ENCODE measurements at regions not wholly inside any gene's neighbourhood (a gene's known extent, or its start where the extent isn't known, plus 50 kb on each side); places are given as distances from the start of the nearest gene placed in this dataset.
"Not testable (repeated sequence)": the region's sequence is repeated elsewhere in the genome, so short reads cannot be mapped to it uniquely, and the experiment has no call there.

DNA sequence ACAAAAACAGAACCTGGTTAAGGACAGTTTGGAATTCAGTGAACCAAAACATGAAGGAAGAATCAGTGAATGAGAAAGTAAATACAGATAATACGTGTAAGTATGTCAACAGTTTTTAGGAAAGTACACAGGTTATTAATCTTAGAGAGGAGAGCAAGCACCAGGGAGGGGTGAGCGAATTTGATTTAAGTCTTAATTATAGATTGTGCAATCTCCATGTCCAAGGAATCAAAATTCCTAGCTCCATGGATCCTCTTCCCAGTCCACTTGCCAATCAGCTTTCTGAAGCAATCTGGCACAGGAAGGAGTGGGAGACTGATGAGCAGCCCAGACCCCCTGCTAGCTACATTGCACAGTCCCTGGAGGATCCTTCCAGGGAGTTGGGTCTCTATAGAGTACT is 346.4 kb downstream of the SETD4 start:
- H3K36me3 ChIP-seq, result no peaks in the 10 kb centered on the region
- no peaks in the 10 kb centered on the region for H3K27me3 ChIP-seq
- ATAC-seq, result no peak
- no peaks in the 10 kb centered on the region for H3K4me1 ChIP-seq
- intact Hi-C loops (cut with DNase I), result no loop called here
- 74 to 88% (median 83%) methylated on average over 2 of the region's 2 CpGs for WGBS, 4 donors
- no peaks in the 10 kb centered on the region for H3K9me3 ChIP-seq
- H3K4me3 ChIP-seq, result no peak overlapping the region
- DNase-seq, result no peak
- TF ChIP-seq, protein P1, sequence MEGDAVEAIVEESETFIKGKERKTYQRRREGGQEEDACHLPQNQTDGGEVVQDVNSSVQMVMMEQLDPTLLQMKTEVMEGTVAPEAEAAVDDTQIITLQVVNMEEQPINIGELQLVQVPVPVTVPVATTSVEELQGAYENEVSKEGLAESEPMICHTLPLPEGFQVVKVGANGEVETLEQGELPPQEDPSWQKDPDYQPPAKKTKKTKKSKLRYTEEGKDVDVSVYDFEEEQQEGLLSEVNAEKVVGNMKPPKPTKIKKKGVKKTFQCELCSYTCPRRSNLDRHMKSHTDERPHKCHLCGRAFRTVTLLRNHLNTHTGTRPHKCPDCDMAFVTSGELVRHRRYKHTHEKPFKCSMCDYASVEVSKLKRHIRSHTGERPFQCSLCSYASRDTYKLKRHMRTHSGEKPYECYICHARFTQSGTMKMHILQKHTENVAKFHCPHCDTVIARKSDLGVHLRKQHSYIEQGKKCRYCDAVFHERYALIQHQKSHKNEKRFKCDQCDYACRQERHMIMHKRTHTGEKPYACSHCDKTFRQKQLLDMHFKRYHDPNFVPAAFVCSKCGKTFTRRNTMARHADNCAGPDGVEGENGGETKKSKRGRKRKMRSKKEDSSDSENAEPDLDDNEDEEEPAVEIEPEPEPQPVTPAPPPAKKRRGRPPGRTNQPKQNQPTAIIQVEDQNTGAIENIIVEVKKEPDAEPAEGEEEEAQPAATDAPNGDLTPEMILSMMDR (IDR thresholded peaks at IDR 0.05), result no peak
- TF ChIP-seq POLR2A (IDR thresholded peaks at IDR 0.05), result no peak
- H3K27ac ChIP-seq, result no peak overlapping the region

- DNase-seq, result no peak
- no peaks in the 10 kb centered on the region for H3K4me1 ChIP-seq
- peaks cover 0 to 7% (median 0%) of the 10 kb centered on the region in 9 donors for H3K27me3 ChIP-seq
- H3K36me3 ChIP-seq, result no peaks in the 10 kb centered on the region
- ATAC-seq, result no peak
- no peak overlapping the region for H3K4me3 ChIP-seq
- H3K27ac ChIP-seq, result no peak overlapping the region
- 79 to 96% (median 81%) methylated on average over 2 of the region's 2 CpGs for WGBS, 4 donors
- TF ChIP-seq, protein P1 (IDR thresholded peaks at IDR 0.05), result no peak
- TF ChIP-seq POLR2A (IDR thresholded peaks at IDR 0.05), result no peak
- H3K9me3 ChIP-seq, result no peaks in the 10 kb centered on the region
- intact Hi-C loops (cut with DNase I), result no loop called here
Observed at GRCh38 chr21:35711661-35712060, 348.7 kb downstream of the SETD4 start.

DNA sequence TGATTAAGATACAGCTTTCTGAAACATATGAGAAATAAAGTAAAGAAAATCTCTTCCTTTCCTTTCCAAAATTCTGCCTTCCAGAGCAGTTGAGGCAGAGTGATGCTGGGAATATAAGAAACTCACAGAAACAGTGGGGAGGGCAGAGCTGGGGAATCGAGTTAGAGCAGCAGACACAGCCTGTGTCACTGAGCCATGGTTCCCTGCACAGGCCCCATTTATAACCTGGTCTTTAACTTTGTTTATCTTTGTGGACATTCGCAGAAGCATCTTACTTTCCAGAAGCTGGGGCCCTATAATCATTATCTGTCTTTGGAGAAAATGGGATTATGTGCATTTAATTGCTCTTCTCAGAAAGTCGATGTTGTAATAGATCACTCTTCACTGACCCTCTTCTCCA is 349.1 kb downstream of the SETD4 start:
- intact Hi-C loops (cut with DNase I), result no loop called here
- Histone ChIP-seq H3K27ac (no peak overlapping the region), H3K27me3 (peaks cover 0 to 7% (median 0%) of the 10 kb centered on the region in 9 donors), H3K4me3 (no peak overlapping the region), H3K36me3 (no peaks in the 10 kb centered on the region), H3K4me1 (no peaks in the 10 kb centered on the region), H3K9me3 (no peaks in the 10 kb centered on the region)
- 70 to 81% (median 76%) methylated on average over 3 of the region's 3 CpGs for WGBS, 4 donors
- DNase-seq, result no peak
- ATAC-seq, result no peak
- no peak for TF ChIP-seq POLR2A (IDR thresholded peaks at IDR 0.05)
- TF ChIP-seq, protein P1 (IDR thresholded peaks at IDR 0.05), result no peak

DNA sequence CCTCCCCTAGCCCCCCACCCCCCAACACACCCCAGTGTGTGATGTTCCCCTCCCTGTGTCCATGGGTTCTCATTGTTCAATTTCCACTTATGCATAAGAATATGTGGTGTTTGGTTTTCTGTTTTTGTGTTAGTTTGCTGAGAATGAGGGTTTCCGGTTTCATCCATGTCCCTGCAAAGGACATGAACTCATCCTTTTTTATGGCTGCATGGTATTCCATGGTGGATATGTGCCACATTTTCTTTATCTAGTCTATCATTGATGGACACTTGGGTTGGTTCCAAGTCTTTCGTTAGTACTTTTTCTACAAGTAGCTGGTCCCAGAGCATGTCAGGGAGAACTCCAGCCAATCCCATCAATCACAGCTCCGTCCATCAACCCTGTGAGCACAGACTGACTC is 350.3 kb downstream of the SETD4 start:
- H3K4me1 ChIP-seq; H3K27me3 ChIP-seq; ATAC-seq; H3K9me3 ChIP-seq; DNase-seq; H3K36me3 ChIP-seq; H3K27ac ChIP-seq; intact Hi-C loops (cut with DNase I); H3K4me3 ChIP-seq: not testable (repeated sequence)
- WGBS, 4 donors, result 31 to 91% (median 86%) methylated on average over 3 of the region's 3 CpGs

- no peak for ATAC-seq
- peaks cover 0 to 5% (median 0%) of the 10 kb centered on the region in 12 donors for H3K4me1 ChIP-seq
- no peaks in the 10 kb centered on the region for H3K9me3 ChIP-seq
- no peak overlapping the region for H3K4me3 ChIP-seq
- no peak for DNase-seq
- intact Hi-C loops (cut with DNase I), result no loop called here
- 86 to 96% (median 93%) methylated on average over 1 of the region's 1 CpG for WGBS, 4 donors
- no peak overlapping the region for H3K27ac ChIP-seq
- H3K36me3 ChIP-seq, result no peaks in the 10 kb centered on the region
- TF ChIP-seq, protein P1 (IDR thresholded peaks at IDR 0.05), result no peak
- H3K27me3 ChIP-seq, result peaks cover 0 to 7% (median 0%) of the 10 kb centered on the region in 9 donors
Observed at GRCh38 chr21:35705888-35706287, 354.4 kb downstream of the SETD4 start.

All from heart left ventricle (tissue), 16 donors.